PFSK-1 (cell line): ENCODE measurements at regions not wholly inside any gene's neighbourhood (a gene's known extent, or its start where the extent isn't known, plus 50 kb on each side); places are given as distances from the start of the nearest gene placed in this dataset.

Experiments
- REST ChIP-seq, 2 experiments: IDR thresholded peaks; 2 replicates each; pipeline versions ENCODE4 v1.6.1 to v1.8.0; 2011 to 2012; ENCODE audit warnings: low read depth in 2 of 2, low read length in 2 of 2, control low read depth in 1 of 2, inconsistent platforms in 1 of 2, mild to moderate bottlenecking in 1 of 2, moderate library complexity in 1 of 2; ENCODE audit not compliant: insufficient read depth in 1 of 2
- SIN3A ChIP-seq: IDR thresholded peaks from 2 replicates; pipeline ENCODE4 v1.6.1; 2012; ENCODE audit warnings: mild to moderate bottlenecking, low read length, moderate library complexity, borderline replicate concordance; ENCODE audit not compliant: insufficient read depth
- TAF1 ChIP-seq: IDR thresholded peaks from 2 replicates; pipeline ENCODE4 v1.6.1; 2012; ENCODE audit warnings: low read length, control low read depth, borderline replicate concordance; ENCODE audit not compliant: insufficient read depth

- TF ChIP-seq SIN3A (no peak), REST (IDR thresholded peaks at IDR 0.05; ENCODE audit: insufficient read depth in 1 of 2, low read depth in 2 of 2, low read length in 2 of 2) (no peak), TAF1 (no peak)
These were observed 254.3 kb downstream of the THBS2 start for GRCh38 chr6:168999392-168999791.
